Brain microvascular endothelial cell (primary cell): ENCODE measurements at regions not wholly inside any gene's neighbourhood (a gene's known extent, or its start where the extent isn't known, plus 50 kb on each side); places are given as distances from the start of the nearest gene placed in this dataset.

Source experiments
- DNase-seq: peaks from one replicate; pipeline ENCODE4 v3.0.0-alpha.2; 2020
- H3K27ac ChIP-seq: fragments of 250-450 bp; sonication (Bioruptor Pico); 2 replicates; pipeline ENCODE4 v1.5.1; 2020; ENCODE audit warnings: mild to moderate bottlenecking, moderate library complexity
- H3K27me3 ChIP-seq: fragments of 250-450 bp; sonication (Bioruptor Pico); replicated peaks from 2 replicates; pipeline ENCODE4 v1.5.1; 2020; ENCODE audit warnings: mild to moderate bottlenecking
- H3K36me3 ChIP-seq: fragments of 250-450 bp; sonication (Bioruptor Pico); replicated peaks from 2 replicates; pipeline ENCODE4 v1.5.1; 2020; ENCODE audit warnings: mild to moderate bottlenecking
- H3K4me3 ChIP-seq: 2 replicates; pipeline ENCODE4 v1.5.1; 2011; ENCODE audit warnings: low read depth, mild to moderate bottlenecking, control low read depth, low read length, moderate library complexity
- in situ Hi-C: cut with HindIII; loops from 2 replicates; pipeline ENCODE4 v1.10.0; 2017; ENCODE audit warnings: low sequenced_read_pairs, low pct_ligation_motif_present
- TF ChIP-seq, protein P1 (sequence below): IDR thresholded peaks from 2 replicates; pipeline ENCODE4 v1.5.1; 2011; ENCODE audit warnings: low read depth, mild to moderate bottlenecking, moderate library complexity, low read length, control low read depth, inconsistent platforms; ENCODE audit errors: missing control alignments

DNA sequence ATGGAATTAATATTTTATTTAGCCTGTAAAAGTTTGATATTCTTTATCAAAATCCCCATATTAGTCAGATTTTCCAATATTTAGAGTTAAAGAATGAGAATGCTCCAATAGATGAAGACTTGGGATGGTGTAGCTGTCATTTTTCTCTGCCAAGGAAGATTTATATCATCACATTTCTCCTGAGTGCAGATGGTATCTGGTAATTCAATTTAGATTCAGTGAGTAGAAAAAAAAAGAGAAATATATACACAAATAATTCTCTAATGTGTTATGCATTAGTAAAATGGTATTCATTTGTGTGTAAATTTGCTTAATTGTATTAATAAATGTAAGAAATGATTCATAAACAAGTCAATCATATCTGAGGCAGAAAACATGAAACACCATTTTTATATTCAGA, 1508.7 kb upstream of the PCDH20 start:
- in situ Hi-C loops = no loop called here
- TF ChIP-seq, protein P1, sequence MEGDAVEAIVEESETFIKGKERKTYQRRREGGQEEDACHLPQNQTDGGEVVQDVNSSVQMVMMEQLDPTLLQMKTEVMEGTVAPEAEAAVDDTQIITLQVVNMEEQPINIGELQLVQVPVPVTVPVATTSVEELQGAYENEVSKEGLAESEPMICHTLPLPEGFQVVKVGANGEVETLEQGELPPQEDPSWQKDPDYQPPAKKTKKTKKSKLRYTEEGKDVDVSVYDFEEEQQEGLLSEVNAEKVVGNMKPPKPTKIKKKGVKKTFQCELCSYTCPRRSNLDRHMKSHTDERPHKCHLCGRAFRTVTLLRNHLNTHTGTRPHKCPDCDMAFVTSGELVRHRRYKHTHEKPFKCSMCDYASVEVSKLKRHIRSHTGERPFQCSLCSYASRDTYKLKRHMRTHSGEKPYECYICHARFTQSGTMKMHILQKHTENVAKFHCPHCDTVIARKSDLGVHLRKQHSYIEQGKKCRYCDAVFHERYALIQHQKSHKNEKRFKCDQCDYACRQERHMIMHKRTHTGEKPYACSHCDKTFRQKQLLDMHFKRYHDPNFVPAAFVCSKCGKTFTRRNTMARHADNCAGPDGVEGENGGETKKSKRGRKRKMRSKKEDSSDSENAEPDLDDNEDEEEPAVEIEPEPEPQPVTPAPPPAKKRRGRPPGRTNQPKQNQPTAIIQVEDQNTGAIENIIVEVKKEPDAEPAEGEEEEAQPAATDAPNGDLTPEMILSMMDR = no peak
- H3K36me3 ChIP-seq = no peaks in the 10 kb centered on the region
- no peak for DNase-seq
- no peak overlapping the region for H3K4me3 ChIP-seq
- H3K27ac ChIP-seq = no peak overlapping the region
- no peaks in the 10 kb centered on the region for H3K27me3 ChIP-seq

- no peaks in the 10 kb centered on the region for H3K27me3 ChIP-seq
- DNase-seq = no peak
- TF ChIP-seq, protein P1 = no peak
- H3K4me3 ChIP-seq = no peak overlapping the region
- no peak overlapping the region for H3K27ac ChIP-seq
- H3K36me3 ChIP-seq = no peaks in the 10 kb centered on the region
- in situ Hi-C loops = no loop called here
Measured at GRCh38 chr13:62920159-62920558, 1504.5 kb upstream of the PCDH20 start.

- H3K36me3 ChIP-seq = no peaks in the 10 kb centered on the region
- DNase-seq = no peak
- no peaks in the 10 kb centered on the region for H3K27me3 ChIP-seq
- TF ChIP-seq, protein P1 = no peak
- in situ Hi-C loops = no loop called here
- H3K27ac ChIP-seq = no peak overlapping the region
- H3K4me3 ChIP-seq = no peak overlapping the region
Measured at GRCh38 chr13:62919491-62919890, 1503.8 kb upstream of the PCDH20 start.

GRCh38 chr13:62910541-62911060, 1495.0 kb upstream of the PCDH20 start:
- Histone ChIP-seq H3K36me3 (no peaks in the 10 kb centered on the region), H3K27ac (no peak overlapping the region), H3K4me3 (no peak overlapping the region), H3K27me3 (no peaks in the 10 kb centered on the region)
- DNase-seq = no peak
- TF ChIP-seq, protein P1 = no peak
- in situ Hi-C loops = no loop called here

DNA sequence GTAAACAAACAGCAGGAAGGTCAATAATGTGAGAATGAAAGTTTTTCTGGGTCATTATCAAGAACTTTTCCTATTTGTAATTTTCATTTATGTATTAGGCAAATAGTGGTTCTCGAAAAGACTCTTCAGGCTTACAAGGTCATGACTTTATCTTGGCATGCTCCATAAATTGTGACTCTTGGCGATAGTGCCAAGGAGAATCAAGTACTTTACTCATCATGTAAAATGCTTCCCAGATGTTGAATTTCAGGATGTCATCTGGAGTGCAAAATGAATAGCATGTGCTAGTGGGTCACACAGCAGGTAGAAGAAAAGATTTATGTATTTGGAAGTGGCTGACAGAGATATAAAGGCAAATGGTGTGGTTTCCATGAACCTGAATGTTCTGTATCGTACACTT, 1492.7 kb upstream of the PCDH20 start:
- Histone ChIP-seq H3K27ac (no peak overlapping the region), H3K36me3 (no peaks in the 10 kb centered on the region), H3K27me3 (no peaks in the 10 kb centered on the region), H3K4me3 (no peak overlapping the region)
- no peak for DNase-seq
- in situ Hi-C loops = no loop called here
- TF ChIP-seq, protein P1 = no peak

DNA sequence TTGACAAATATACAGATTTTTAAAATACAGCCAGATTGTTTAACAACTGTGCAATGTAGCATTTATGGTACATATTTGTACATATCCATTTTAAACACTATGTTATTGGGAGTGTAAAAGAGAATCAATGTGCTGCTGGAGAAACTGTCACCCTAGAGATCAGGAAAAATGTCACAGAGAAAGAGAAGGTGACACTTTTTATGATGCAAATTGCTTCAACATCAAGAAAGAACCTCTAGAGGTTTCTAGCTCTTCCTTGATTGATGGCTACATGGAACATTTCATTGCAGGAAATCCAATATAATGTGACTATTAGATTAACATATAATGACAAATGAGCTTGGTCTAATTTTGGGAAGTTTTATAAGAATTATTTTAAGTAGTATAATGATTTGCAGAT, 1491.2 kb upstream of the PCDH20 start:
- TF ChIP-seq, protein P1 = no peak
- in situ Hi-C loops = no loop called here
- DNase-seq = no peak
- Histone ChIP-seq H3K4me3 (no peak overlapping the region), H3K27me3 (no peaks in the 10 kb centered on the region), H3K36me3 (no peaks in the 10 kb centered on the region), H3K27ac (no peak overlapping the region)
